Activated CD4-positive, alpha-beta T cell treated with anti-CD3 and anti-CD28 coated beads, Interleukin-10, Interleukin-2, amounts not matched to agents 100 ng/mL and 50 ng/mL, durations not matched to agents 16 hours and 8 hours (primary cell): ENCODE measurements at regions not wholly inside any gene's neighbourhood (a gene's known extent, or its start where the extent isn't known, plus 50 kb on each side); places are given as distances from the start of the nearest gene placed in this dataset.
"Not testable (repeated sequence)": the region's sequence is repeated elsewhere in the genome, so short reads cannot be mapped to it uniquely, and the experiment has no call there.

Source experiments
- DNase-seq: peaks from one replicate; pipeline ENCODE4 v3.0.0-alpha.2; 2020

- DNase-seq: no peak
Observed at GRCh38 chr2:88396209-88396608, 56.3 kb downstream of the FOXI3 start.

DNA sequence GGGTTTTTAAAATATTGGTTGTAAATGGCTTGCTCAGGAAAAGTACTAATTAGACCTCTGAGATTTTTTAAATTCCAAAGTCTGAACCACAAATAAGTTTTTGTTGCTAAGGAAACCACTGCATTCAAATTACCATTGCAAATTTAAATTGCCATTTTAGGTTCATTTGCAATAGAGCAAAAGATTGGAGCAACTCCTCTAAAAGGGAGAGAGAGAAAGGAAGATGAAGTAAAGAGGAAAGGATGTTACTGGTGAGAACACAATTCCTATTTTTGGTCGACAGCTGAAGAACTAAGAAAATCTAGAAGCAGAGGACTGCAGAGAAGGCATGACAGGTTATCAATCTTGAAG lies 74.9 kb downstream of the FOXI3 start:
- no peak for DNase-seq

GRCh38 chr2:88372042-88372441 lies 80.5 kb downstream of the FOXI3 start:
- no peak for DNase-seq

DNA sequence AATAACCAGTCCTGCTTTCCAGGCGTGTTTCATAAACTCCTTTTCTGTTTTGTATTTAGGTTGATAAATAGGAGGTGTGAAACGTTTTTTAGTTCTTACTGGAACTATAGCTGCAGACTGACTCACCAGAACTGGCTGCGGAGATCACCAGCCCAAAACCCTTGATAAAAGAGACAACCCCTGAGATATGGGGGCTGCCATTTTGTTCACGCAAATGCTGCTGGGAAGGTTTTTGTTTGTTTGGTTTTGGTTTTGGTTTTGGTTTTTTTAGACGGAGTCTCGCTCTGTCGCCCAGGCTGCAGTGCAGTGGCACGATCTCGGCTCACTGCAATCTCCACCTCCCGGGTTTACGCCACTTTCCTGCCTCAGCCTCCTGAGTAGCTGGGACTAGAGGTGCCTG lies 87.1 kb downstream of the FOXI3 start:
- not testable (repeated sequence) for DNase-seq

DNA sequence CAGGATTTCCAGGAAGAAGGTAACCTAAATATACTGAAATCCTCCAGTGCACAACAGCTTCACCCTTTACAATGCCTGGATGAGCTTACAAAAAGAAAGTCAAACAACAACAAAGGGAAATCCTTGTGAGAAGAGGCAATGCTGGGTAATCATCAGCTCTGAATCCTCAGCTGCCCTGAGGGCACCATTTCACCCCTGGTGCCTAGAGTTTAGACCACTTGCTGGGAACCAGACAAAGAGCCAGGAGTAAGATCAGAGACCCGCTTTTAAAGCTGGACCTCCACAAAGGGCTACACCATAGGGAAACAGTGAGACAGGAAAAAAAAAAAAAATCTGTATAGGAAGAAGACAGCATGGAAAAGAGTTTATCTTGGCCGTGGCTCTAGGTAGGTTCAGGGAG lies 97.0 kb downstream of the FOXI3 start:
- no peak for DNase-seq

DNA sequence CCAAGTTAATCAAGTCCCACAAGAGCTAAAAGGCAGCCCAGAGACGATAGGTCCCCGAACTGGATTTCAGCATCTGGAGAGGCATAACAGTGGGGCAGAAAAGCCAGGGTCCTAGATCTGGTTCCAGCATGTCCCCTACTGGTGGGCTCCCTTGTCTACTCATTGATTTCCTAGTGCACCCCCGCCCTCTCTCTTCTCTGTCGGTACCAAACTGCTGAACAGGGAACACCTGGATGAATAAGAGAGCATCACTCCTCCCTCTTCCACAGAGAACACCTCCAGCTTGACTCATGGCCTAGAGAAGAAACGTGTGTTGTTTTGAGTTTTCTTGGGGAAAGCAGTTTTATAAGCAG lies 101.3 kb downstream of the FOXI3 start:
- no peak for DNase-seq

DNA sequence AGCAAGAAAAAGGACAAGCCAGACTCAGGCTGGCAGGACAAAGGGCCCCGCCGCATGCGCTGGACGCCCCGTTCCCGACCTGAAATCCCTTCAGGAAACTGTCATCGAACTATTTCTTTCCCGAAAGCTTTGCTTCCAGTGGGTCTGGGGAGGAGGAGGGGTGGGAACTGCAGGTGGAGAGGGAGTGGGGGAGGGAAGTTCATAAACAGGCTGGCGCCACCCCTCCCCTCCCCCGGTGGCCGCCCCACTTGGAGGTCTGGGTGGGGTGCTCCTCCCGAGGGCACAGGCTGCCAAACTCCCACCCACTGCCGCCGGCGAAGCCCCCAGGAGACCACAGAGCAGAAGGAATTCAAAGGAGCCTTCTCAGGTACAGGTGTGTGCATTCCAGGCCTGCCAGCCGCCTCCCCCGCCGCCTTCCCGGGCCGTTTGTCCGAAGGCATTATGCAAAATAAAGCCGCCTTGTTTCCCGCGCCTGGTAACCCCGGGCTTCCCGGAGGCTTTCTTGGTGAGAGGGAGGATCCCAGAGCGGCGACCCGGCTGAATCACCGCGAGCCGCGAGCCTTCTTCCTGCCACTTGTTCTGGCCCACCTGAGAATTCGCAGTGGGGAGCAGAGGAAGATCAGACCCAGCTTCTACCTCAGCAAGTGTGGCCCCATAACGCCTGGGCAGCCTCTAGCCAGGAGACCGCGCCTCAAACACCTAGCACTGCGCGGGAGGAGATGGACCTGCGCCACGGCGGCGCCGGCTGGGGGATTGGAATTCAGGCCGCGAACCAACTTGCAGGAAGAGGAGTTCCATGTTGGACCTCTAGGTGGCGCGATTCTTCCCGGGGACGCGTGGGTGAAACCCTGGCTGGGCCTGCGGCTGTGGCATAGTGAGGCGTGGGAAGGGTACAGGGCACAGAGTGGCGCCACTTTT lies 101.9 kb downstream of the FOXI3 start:
- DNase-seq: peak; percentile 71

DNA sequence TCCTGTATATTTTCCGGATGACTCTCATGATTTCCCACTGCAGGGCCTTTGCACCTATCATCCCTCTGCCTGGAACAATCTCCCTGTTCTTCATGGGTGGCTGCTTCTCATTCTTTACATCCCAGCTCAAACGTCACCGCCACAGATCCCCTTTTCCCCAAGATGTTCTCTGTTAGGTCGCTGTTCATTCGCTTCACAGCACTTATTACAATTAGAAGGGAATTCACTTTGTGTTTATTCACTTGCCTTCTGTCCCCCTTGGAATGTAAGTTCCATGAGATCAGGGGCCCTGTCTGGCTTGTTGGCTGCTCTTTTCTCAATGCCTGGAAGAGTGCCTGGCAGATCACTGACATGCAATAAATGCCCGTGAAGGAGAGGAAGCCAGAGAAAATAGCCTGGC lies 106.7 kb downstream of the FOXI3 start:
- no peak for DNase-seq

- DNase-seq: peak; percentile 19
Observed at GRCh38 chr2:88342749-88343148, 109.7 kb downstream of the FOXI3 start.

- no peak for DNase-seq
Observed at GRCh38 chr2:88334418-88334817, 118.1 kb downstream of the FOXI3 start.

- DNase-seq: no peak
Observed at GRCh38 chr2:88331239-88331638, 121.3 kb downstream of the FOXI3 start.

DNA sequence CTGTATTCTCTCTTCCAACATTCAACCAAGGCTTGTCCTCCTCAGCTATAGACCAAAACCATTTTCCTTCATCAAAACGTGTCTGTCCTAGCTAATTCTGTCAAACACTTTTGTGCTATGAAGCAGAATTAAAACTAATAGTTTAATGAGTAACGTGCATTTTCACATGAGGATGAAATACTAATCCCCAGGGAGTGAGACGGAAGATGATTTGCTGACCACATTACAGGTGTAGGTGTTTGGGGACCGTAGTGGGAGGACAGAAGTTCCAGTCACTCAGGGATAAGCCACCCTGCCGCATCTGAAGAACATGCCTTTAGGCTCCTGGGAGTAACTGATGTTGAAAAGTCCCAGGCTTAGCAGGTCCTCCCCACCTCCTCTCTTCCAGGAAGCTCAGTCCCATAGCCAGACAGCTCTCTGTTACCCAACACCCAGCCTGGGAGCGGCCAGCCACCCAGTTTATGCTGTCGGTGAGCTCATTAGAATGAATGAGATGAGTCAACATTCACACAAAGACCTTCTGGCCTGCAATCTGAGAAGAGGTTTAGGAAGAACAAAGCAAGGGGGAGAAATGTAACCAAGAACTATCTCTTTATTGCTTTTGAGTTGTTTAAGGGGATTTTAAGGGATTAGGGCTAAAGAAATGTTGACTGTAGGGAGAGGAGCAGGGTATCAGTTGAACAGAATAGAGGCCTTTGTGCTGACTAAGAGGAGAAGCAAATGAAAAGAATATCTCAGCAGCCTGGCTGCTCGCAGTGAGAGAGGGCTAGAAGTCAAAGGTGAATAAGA lies 122.5 kb downstream of the FOXI3 start:
- peak; percentile 4 for DNase-seq

DNA sequence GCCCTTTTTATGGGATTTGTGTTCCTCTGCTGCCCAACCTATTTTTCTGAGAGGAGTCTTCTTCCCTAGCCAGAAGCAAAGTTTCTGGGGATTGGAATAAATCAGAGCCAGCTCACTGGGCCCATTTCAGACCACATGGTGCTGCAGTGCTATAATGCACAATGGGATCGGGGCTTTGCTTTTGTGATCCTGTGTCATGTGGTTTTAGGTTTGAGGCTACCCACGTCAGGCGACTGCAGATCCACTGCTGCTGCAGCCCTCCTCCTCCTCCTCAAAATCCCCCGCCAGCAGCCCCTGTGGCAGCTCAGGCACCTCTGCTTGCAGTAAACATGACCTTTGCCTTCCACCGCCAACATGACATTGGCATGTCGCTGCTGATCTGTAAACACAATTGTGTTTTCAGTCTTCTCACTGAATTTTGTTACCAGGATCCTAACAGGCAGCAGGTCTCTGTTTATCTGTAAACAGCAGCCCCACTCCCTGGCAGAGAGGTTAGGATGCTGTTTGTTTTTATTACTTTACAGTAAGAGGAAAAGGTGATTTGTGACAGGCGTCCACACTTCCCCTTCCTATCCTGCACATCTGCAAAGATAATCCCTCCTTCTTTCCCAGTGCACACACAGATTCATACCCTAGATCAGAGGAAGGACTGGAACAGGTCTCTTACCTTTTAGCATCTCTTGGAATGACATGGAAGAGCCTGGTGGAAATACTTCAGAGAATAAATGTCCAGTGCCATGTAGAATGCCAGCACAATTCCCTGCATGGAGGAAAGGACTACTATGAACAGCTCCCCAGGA lies 130.8 kb downstream of the FOXI3 start:
- DNase-seq: no peak

GRCh38 chr2:88320076-88320773 lies 132.3 kb downstream of the FOXI3 start:
- no peak for DNase-seq

- DNase-seq: no peak
Observed at GRCh38 chr2:88318956-88319330, 133.6 kb downstream of the FOXI3 start.

DNA sequence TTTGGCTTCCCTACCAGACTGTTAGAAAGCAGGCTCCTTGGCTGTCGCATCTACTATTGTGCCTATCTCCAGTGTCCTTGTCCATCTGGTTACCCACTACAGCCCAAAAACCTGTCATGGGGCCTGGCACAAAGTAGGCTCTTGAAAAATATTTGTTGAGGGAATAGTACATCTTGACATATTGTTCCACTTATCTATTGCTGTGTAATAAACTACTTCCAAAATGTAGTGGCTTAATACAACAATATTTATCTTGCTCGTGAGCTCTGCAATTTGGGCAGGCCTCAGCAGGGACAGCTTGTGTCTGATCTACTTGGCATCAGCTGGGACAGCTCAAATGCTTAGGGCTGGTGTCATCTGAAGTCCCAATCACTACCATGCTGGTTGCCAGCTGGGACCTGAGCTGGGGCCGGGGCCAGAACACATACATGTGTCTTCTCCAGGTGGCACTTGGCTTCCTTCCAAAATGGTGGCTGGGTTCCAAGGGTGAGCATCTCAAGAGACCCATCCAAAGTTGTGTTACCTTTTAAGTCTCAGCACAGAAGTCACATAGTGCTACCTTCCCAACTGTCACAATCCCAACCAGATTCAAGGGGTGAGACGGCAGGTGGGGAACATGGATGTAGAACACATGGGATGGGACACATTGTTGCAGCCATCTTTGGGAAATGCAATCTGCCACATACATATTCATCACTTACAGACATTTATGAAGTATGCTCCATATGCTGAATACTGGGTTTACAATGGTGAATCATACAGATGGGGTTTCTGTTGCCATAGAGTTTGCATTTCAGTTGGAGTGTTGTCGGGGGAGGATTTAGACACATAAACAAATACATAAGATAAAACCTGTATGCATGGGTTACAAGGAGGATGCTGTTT lies 134.2 kb downstream of the FOXI3 start:
- DNase-seq: no peak

- DNase-seq: no peak
Observed at GRCh38 chr2:88310787-88311186, 140.6 kb downstream of the THNSL2 start.

GRCh38 chr2:88307817-88308216 lies 137.7 kb downstream of the THNSL2 start:
- DNase-seq: peak; percentile 46

DNA sequence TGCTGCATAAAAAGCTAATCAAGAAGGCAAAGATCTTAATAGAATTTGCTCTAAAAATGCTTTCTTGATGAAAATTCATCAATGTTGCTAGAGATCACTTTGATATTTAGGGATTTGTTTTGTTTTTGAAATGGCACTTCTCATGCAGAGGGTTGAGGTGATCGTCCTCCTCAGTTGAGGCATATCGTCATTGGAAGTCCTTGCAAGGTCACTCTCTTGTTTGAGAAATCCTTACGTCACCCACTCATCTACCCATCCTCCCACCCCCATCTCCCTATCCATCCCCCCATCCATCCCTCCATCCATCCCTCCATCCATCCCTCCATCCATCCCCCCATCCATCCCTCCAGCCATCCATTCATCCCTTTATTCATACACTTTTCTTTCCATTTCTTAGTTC lies 133.7 kb downstream of the THNSL2 start:
- DNase-seq: no peak

- DNase-seq: no peak
Observed at GRCh38 chr2:88296247-88296646, 126.1 kb downstream of the THNSL2 start.

GRCh38 chr2:88283886-88284592 lies 113.9 kb downstream of the THNSL2 start:
- DNase-seq: no peak
